Stomach (tissue), 4 donors: ENCODE measurements at regions not wholly inside any gene's neighbourhood (a gene's known extent, or its start where the extent isn't known, plus 50 kb on each side); places are given as distances from the start of the nearest gene placed in this dataset.

Experiments
- EP300 ChIP-seq: sonication (generic); formaldehyde crosslinking; IDR thresholded peaks from one replicate; pipeline ENCODE4 v1.6.1; 2017; ENCODE audit warnings: antibody characterized with exemption
- POLR2A ChIP-seq, 4 donors: fragments of 450-650 bp; IDR thresholded peaks; one replicate each; pipeline ENCODE4 v1.6.1; 2016; ENCODE audit warnings: antibody characterized with exemption in 4 of 4, control low read depth in 2 of 4, mild to moderate bottlenecking in 1 of 4, moderate library complexity in 1 of 4

GRCh38 chr10:78624791-78625190, 444.0 kb upstream of the ZMIZ1 start:
- no peak for TF ChIP-seq EP300
- no peak for TF ChIP-seq POLR2A (IDR thresholded peaks at IDR 0.05)
